Common myeloid progenitor, CD34-positive (primary cell): ENCODE measurements at regions not wholly inside any gene's neighbourhood (a gene's known extent, or its start where the extent isn't known, plus 50 kb on each side); places are given as distances from the start of the nearest gene placed in this dataset.

Experiments used
- CTCF ChIA-PET: fragments of 350-600 bp; sonication (Branson Sonifier 250); formaldehyde crosslinking; loops from one replicate; lab custom pipeline; 2021; ENCODE audit warnings: antibody characterized with exemption; lab: Charles Lee
- POLR2A ChIA-PET: fragments of 350-600 bp; sonication (Branson Sonifier 250); formaldehyde crosslinking; loops from one replicate; lab custom pipeline; 2021; ENCODE audit warnings: antibody characterized with exemption; lab: Charles Lee
- DNase-seq, 3 donors: peaks; one replicate each; pipeline versions ENCODE4 v3.0.0 to v3.0.0-alpha.2; 2013
- H3K27ac ChIP-seq, 2 experiments: 1 replicate in 1 of 2; 2 replicates in 1 of 2; pipeline ENCODE4 v1.7.0; 2013; ENCODE audit warnings: inconsistent platforms in 2 of 2, low read length in 2 of 2, mild to moderate bottlenecking in 2 of 2, low read depth in 1 of 2, moderate library complexity in 1 of 2; ENCODE audit not compliant: severe bottlenecking in 2 of 2, insufficient read depth in 1 of 2, poor library complexity in 1 of 2
- H3K27me3 ChIP-seq, 5 experiments: replicated peaks in 2 of 5; 1 replicate in 3 of 5; 2 replicates in 2 of 5; pipeline versions ENCODE4 v1.6.1 to v1.7.0; 2013; ENCODE audit warnings: low read length in 4 of 5, mild to moderate bottlenecking in 2 of 5, moderate library complexity in 2 of 5, inconsistent platforms in 1 of 5; ENCODE audit not compliant: insufficient read depth in 5 of 5, control insufficient read depth in 4 of 5
- H3K36me3 ChIP-seq, 4 experiments: 1 replicate in 2 of 4; 2 replicates in 2 of 4; pipeline versions ENCODE4 v1.6.1 to v1.7.0; 2013; ENCODE audit warnings: low read length in 3 of 4, control low read depth in 1 of 4, mild to moderate bottlenecking in 1 of 4; ENCODE audit not compliant: control insufficient read depth in 4 of 4, insufficient read depth in 4 of 4
- H3K4me1 ChIP-seq, 4 experiments: 1 replicate in 3 of 4; 2 replicates in 1 of 4; pipeline versions ENCODE4 v1.6.1 to v1.7.1; 2013; ENCODE audit warnings: low read length in 3 of 4, mild to moderate bottlenecking in 3 of 4, control low read depth in 1 of 4, inconsistent platforms in 1 of 4, moderate library complexity in 1 of 4; ENCODE audit not compliant: control insufficient read depth in 4 of 4, insufficient read depth in 4 of 4; ENCODE audit errors: control extremely low read depth in 1 of 4
- H3K4me3 ChIP-seq, 7 experiments: 1 replicate in 4 of 7; 2 replicates in 3 of 7; pipeline versions ENCODE4 v1.5.1 to v1.7.0; 2013; ENCODE audit warnings: mild to moderate bottlenecking in 7 of 7, low read length in 6 of 7, moderate library complexity in 6 of 7, inconsistent platforms in 2 of 7, low read depth in 2 of 7, control low read depth in 1 of 7; ENCODE audit not compliant: insufficient read depth in 4 of 7, control insufficient read depth in 1 of 7; ENCODE audit errors: extremely low read depth in 1 of 7
- H3K9me3 ChIP-seq, 5 experiments: 1 replicate in 4 of 5; 2 replicates in 1 of 5; pipeline versions ENCODE4 v1.6.1 to v1.7.1; 2013; ENCODE audit warnings: low read length in 4 of 5, mild to moderate bottlenecking in 2 of 5, inconsistent platforms in 1 of 5, low read depth in 1 of 5, moderate library complexity in 1 of 5; ENCODE audit not compliant: control insufficient read depth in 4 of 5, insufficient read depth in 2 of 5; ENCODE audit errors: control extremely low read depth in 1 of 5
- WGBS: methylation state at CpG from one replicate; pipeline ENCODE4 v1.1.5; 2013; ENCODE audit not compliant: insufficient coverage; 5-methylcytosine and 5-hydroxymethylcytosine counted together

DNA sequence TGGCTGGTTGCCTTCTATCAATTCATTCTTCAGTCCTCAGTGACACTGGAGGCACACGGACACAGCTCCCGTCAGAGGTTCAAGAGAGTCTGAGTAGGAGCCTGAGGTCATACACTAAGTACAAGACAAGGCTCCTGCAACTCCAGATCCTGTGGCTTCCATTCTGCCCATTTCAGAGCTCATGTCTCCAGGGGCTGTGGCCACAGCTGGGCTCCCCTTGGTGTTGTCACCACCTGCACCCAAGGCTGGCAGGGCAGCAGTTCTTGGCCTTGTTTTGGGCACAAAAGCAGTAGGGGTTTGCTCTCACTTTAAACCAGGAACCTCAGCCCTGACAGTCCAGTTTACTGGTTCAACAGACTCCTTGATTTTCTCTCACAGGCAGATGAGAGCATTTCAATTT lies 189.6 kb downstream of the ICE1 start:
- Histone ChIP-seq H3K4me3 (no peak overlapping the region), H3K4me1 (no peaks in the 10 kb centered on the region), H3K36me3 (no peaks in the 10 kb centered on the region), H3K27ac (no peak overlapping the region), H3K9me3 (peaks cover 0 to 1% (median 0%) of the 10 kb centered on the region in 5 experiments), H3K27me3 (peaks cover 0 to 4% (median 2%) of the 10 kb centered on the region in 5 experiments)
- WGBS, result 89% methylated on average over 2 of the region's 2 CpGs
- CTCF ChIA-PET, result no interaction called here
- POLR2A ChIA-PET, result interaction anchor here (1.3 kb wide), 1 partner anchor 23 kb away, joined by 4 read pairs; no protein-coding TSS in a partner anchor
- DNase-seq, result no peak

DNA sequence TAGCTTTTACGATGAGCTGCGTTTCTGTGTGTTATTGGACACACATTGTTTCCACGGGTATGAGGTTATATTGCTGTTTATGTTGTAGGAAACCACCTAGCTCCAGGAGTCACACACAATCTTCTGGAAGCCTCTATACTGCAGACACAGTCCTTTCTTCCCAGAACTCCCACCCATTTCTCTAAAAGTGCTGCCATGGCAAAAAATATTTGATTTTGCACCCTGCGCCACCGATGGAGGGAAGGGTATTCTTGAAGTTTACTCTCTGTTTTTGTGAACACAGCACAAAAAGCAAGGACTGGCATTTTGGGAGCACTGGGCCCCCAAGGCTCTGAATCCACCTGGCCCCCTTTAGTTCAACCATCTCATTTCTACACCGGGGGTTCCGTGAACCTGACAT lies 187.5 kb downstream of the ICE1 start:
- Histone ChIP-seq H3K4me1 (no peaks in the 10 kb centered on the region), H3K4me3 (no peak overlapping the region), H3K27ac (no peak overlapping the region), H3K27me3 (no peaks in the 10 kb centered on the region), H3K9me3 (peaks cover 0 to 1% (median 0%) of the 10 kb centered on the region in 5 experiments), H3K36me3 (no peaks in the 10 kb centered on the region)
- CTCF ChIA-PET, result no interaction called here
- DNase-seq, result no peak
- POLR2A ChIA-PET, result no interaction called here
- WGBS, result 100% methylated on average over 2 of the region's 7 CpGs

DNA sequence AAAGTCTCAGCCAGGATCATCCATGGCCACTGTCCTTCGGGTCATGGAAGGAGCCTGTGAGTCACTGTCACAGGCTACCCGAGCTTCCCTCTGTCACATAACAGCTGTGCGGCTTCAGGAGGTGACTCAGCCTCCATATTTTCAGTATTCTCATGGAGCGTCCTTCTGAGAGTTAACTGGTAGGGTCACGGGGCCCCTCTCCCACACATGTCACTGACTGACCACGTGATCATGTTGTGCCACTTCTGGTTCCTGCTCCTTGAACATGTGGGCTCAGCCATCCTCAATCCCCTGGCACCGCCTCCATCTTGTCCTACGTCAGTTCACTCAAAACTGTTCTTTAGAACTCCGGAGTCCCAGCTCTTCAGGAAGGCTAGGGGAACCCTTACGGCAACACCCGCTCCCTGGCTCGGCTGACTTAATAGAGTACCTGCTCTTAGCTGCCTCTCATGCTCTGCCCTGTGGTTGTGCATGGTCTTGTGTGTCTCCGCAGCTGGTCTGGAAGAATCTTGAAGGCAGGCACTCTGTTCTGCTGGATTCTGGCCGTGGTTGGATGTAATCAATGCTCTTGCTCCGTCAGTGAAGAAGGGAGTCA lies 182.8 kb downstream of the ICE1 start:
- Histone ChIP-seq H3K4me1 (no peaks in the 10 kb centered on the region), H3K36me3 (no peaks in the 10 kb centered on the region), H3K27ac (no peak overlapping the region), H3K9me3 (peaks cover 0 to under 1% (median 0%) of the 10 kb centered on the region in 5 experiments), H3K4me3 (no peak overlapping the region), H3K27me3 (no peaks in the 10 kb centered on the region)
- POLR2A ChIA-PET, result no interaction called here
- WGBS, result 88% methylated on average over 15 of the region's 15 CpGs
- CTCF ChIA-PET, result no interaction called here
- no peak for DNase-seq

DNA sequence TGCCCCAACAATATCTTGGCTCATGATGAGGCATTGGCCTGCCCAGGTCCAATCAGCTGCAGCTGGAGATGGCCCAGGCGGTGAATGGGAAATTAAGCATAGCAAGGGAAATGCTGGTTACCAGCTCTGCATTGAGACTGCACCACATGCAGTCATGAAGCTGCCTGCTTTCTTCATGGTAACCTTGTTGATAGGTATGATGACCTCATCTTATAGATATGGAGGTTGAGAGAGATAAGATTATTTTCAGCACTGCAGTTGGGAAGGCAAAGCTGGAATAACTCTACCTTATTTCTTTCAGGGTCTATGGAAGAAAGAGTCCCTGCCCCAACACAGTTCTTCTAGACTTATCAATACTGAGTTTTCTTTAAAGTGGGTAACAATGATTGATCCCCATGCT lies 180.1 kb downstream of the ICE1 start:
- Histone ChIP-seq H3K4me3 (no peak overlapping the region), H3K27me3 (no peaks in the 10 kb centered on the region), H3K36me3 (no peaks in the 10 kb centered on the region), H3K9me3 (no peaks in the 10 kb centered on the region), H3K27ac (no peak overlapping the region), H3K4me1 (no peaks in the 10 kb centered on the region)
- CTCF ChIA-PET, result interaction anchor here (1.0 kb wide), 1 partner anchor 21 kb away, joined by 3 read pairs; no protein-coding TSS in a partner anchor
- POLR2A ChIA-PET, result no interaction called here
- 85% methylated on average over 1 of the region's 1 CpG for WGBS
- no peak for DNase-seq

DNA sequence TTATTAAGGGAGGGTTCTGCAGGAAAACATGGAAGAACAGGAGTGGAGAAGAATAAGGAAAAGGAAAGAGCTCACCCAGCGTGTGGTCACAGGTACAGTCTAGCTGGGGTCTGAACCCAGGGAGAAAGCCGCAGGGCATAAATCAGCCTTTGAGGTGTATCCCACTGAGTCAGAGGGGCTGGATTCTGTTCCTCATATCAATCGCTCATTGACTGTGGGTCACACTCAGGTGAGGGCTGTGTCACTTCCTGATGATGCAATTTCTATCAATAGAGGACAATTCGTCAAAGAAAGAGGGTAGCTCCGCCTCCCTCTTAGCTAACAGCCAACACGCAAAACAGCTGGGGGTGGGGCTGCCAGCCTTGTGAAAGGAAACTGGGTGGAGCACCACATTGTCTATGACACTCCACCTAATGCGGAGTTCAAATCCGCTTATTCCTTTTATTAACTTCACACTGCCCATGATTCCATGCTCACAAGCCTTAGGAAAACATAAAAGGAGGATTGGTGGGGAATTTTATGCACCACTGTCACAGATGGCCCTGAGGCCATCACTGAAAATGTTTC lies 176.2 kb downstream of the ICE1 start:
- CTCF ChIA-PET, result no interaction called here
- DNase-seq, result no peak
- Histone ChIP-seq H3K4me3 (no peak overlapping the region), H3K4me1 (no peaks in the 10 kb centered on the region), H3K9me3 (no peaks in the 10 kb centered on the region), H3K27ac (no peak overlapping the region), H3K27me3 (peaks cover 0 to 1% (median 0%) of the 10 kb centered on the region in 5 experiments), H3K36me3 (no peaks in the 10 kb centered on the region)
- POLR2A ChIA-PET, result no interaction called here
- 98% methylated on average over 4 of the region's 8 CpGs for WGBS

DNA sequence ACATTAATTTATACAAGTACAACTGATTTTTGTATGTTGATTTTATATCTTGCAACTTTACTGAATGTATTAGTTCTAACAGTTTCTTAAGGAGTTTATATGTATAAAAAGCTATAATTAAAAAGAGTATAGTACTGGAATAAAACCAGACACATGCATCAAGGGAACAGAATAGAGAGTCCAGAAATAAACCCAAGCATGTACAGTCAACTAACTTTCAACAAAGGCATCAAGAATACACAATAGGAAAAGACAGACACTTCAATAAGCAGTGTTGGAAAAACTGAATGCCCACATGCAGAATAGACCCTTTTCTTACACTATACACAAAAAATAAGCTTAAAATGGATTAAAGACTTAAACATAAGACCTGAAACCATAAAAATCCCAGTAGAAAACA lies 170.9 kb downstream of the ICE1 start:
- ChIA-PET POLR2A (no interaction called here), CTCF (no interaction called here)
- Histone ChIP-seq H3K4me1 (no peaks in the 10 kb centered on the region), H3K36me3 (no peaks in the 10 kb centered on the region), H3K27ac (no peak overlapping the region), H3K27me3 (peaks cover 0 to 1% (median 0%) of the 10 kb centered on the region in 5 experiments), H3K9me3 (no peaks in the 10 kb centered on the region), H3K4me3 (no peak overlapping the region)
- no peak for DNase-seq

DNA sequence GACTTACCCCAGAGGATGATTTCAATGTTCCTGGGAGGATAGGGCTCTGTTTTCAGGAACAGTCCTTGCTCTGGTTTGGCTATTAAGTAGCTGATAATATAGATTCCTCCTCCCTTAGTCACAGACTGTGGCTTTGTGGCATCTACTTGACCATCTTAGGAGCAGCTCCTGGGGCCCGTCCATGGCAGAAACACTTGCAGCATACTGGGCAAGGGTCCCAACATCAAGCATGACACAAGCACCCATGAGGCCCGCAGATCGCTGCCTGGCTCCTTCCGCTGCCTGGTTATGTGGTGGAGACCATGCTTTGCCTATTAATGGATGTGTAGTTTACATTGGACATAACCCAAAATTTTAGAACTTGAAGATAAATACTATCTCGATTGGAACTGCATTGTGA lies 170.1 kb downstream of the ICE1 start:
- Histone ChIP-seq H3K4me3 (no peak overlapping the region), H3K9me3 (no peaks in the 10 kb centered on the region), H3K36me3 (no peaks in the 10 kb centered on the region), H3K27ac (no peak overlapping the region), H3K27me3 (peaks cover 0 to 1% (median 0%) of the 10 kb centered on the region in 5 experiments), H3K4me1 (no peaks in the 10 kb centered on the region)
- POLR2A ChIA-PET, result no interaction called here
- no peak for DNase-seq
- CTCF ChIA-PET, result no interaction called here
- 100% methylated on average over 2 of the region's 5 CpGs for WGBS
